ENCODE measurements at regions not wholly inside any gene's neighbourhood (a gene's known extent, or its start where the extent isn't known, plus 50 kb on each side); places are given as distances from the start of the nearest gene placed in this dataset.

DNA sequence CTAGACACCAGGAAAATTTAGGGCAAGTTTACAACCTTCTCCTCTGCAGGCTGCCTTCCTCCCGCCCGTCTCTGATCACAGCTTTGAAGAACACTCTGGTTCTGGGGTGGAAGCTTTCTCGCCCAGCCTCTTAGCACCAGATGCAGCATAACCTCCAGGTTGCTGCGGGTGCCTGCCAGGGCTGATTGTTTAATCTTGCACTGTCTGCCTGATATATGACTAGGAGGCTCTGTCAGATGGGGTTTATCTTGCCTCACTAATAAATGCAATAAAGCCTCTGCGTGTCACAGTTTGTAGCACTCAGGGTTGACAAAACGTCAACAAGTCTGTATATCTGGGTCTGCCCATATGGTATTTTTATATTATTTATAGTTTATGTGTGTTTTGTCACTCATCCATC is 388.2 kb downstream of the FUT8 start:
- TF ChIP-seq, protein P1, sequence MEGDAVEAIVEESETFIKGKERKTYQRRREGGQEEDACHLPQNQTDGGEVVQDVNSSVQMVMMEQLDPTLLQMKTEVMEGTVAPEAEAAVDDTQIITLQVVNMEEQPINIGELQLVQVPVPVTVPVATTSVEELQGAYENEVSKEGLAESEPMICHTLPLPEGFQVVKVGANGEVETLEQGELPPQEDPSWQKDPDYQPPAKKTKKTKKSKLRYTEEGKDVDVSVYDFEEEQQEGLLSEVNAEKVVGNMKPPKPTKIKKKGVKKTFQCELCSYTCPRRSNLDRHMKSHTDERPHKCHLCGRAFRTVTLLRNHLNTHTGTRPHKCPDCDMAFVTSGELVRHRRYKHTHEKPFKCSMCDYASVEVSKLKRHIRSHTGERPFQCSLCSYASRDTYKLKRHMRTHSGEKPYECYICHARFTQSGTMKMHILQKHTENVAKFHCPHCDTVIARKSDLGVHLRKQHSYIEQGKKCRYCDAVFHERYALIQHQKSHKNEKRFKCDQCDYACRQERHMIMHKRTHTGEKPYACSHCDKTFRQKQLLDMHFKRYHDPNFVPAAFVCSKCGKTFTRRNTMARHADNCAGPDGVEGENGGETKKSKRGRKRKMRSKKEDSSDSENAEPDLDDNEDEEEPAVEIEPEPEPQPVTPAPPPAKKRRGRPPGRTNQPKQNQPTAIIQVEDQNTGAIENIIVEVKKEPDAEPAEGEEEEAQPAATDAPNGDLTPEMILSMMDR (IDR thresholded peaks at IDR 0.05; ENCODE audit: insufficient read depth, low read length, poor library complexity, severe bottlenecking), result no peak
- TF ChIP-seq EZH2phosphoT487 (conservative IDR thresholded peaks at IDR 0.05; ENCODE audit: low read length), result no peak

All from SU-DHL-6 (cell line).